GM12891 (cell line): ENCODE measurements at regions not wholly inside any gene's neighbourhood (a gene's known extent, or its start where the extent isn't known, plus 50 kb on each side); places are given as distances from the start of the nearest gene placed in this dataset.

ENCODE experiments used
- PAX5 ChIP-seq: IDR thresholded peaks from 2 replicates; pipeline ENCODE4 v1.6.1; 2011; ENCODE audit warnings: low read length, moderate library complexity, mild to moderate bottlenecking; ENCODE audit not compliant: insufficient read depth, severe bottlenecking
- POLR2A ChIP-seq: IDR thresholded peaks from 2 replicates; pipeline ENCODE4 v1.6.1; 2011; ENCODE audit warnings: low read depth, low read length, control low read depth
- POLR2AphosphoS5 ChIP-seq: IDR thresholded peaks from 2 replicates; pipeline ENCODE4 v1.6.1; 2011; ENCODE audit warnings: low read depth, low read length, control low read depth
- TAF1 ChIP-seq: IDR thresholded peaks from 2 replicates; pipeline ENCODE4 v1.6.1; 2011; ENCODE audit warnings: low read depth, low read length, control low read depth

DNA sequence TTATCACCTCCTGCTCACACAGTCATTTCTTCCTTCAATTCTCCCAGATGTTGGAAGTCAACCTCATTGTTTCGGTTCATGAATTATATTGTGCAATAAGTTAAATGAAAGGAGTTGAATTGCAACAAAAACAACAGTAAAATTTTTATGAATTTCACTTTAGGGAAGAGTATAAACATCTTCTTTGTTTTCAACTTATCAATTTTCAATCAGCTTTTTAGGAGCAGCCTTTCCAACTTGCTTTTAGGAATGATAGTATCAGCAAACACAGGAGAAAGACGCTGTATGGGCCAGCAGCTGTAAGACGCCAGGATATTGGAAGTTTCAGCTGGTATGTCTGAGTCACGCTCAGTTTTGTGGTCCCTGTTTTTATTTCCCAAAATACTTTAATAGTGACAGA, 132.5 kb upstream of the ARGLU1 start:
- TF ChIP-seq TAF1 (no peak), POLR2AphosphoS5 (no peak), POLR2A (no peak), PAX5 (no peak)
